HUES6 (cell line): ENCODE measurements at regions not wholly inside any gene's neighbourhood (a gene's known extent, or its start where the extent isn't known, plus 50 kb on each side); places are given as distances from the start of the nearest gene placed in this dataset.

Experiments used
- H3K27ac ChIP-seq: 2 replicates; pipeline ENCODE4 v1.7.0; 2013; ENCODE audit warnings: low read depth, mild to moderate bottlenecking, low read length, inconsistent platforms
- H3K27me3 ChIP-seq: 2 replicates; pipeline ENCODE4 v1.6.1; 2013; ENCODE audit warnings: low read length; ENCODE audit not compliant: control insufficient read depth, insufficient read depth
- H3K36me3 ChIP-seq: 2 replicates; pipeline ENCODE4 v1.6.1; 2013; ENCODE audit warnings: low read length; ENCODE audit not compliant: control insufficient read depth, insufficient read depth
- H3K4me1 ChIP-seq: 2 replicates; pipeline ENCODE4 v1.6.1; 2013; ENCODE audit warnings: low read length; ENCODE audit not compliant: control insufficient read depth, insufficient read depth
- H3K4me3 ChIP-seq: 2 replicates; pipeline ENCODE4 v1.5.1; 2013; ENCODE audit warnings: low read depth, low read length
- H3K9ac ChIP-seq: one replicate; pipeline ENCODE4 v1.6.1; 2013; ENCODE audit warnings: mild to moderate bottlenecking, low read length
- H3K9me3 ChIP-seq: 2 replicates; pipeline ENCODE4 v1.6.1; 2013; ENCODE audit warnings: low read depth, low read length; ENCODE audit not compliant: control insufficient read depth, insufficient read depth

DNA sequence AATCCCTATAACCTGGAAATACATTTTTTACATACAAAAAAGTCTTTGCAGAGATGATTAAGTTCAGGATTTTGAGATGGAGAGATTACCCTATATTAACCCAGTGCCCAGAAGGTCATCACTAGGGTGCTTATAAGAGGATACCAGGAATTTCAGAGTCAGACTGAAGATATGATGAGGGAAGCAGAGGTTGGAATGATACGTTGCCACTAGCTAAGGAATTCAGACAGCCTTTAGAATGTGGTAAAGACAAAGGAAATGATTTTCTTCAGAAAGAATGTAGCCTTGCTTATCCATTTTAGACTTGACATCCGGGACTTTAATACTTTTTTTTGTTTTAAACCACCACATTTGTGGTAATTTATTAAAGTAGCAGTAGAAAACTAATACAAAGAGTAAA is 2176.8 kb upstream of the C9orf72 start:
- Histone ChIP-seq H3K9ac (no peak overlapping the region), H3K27ac (no peak overlapping the region)

DNA sequence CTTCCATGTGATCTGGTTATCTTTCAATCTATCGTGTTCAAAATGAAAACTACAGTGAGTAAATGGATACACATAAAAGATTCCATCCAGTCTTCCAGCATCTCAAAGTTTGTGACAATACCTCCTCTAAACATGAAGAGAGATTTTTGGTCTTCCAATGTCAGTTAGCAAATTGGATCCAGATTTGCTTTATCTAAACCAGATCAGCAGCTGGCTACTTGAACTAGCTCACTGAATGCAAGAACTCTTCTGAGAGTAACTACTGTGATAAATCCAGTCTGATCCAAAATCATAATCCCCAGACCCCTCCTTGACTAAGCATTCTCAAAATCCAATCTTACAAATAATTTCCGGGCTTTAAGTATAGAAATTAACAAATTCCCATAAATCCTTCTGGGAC is 2177.9 kb upstream of the C9orf72 start:
- Histone ChIP-seq H3K36me3 (no peaks in the 10 kb centered on the region), H3K4me1 (no peaks in the 10 kb centered on the region), H3K27me3 (no peaks in the 10 kb centered on the region), H3K9ac (no peak overlapping the region), H3K9me3 (no peaks in the 10 kb centered on the region), H3K27ac (no peak overlapping the region), H3K4me3 (no peak overlapping the region)

More for the DNA sequence above, 2176.8 kb upstream of the C9orf72 start:
- no peaks in the 10 kb centered on the region for H3K9me3 ChIP-seq
- H3K36me3 ChIP-seq: no peaks in the 10 kb centered on the region
- no peak overlapping the region for H3K4me3 ChIP-seq
- H3K27me3 ChIP-seq: no peaks in the 10 kb centered on the region
- no peaks in the 10 kb centered on the region for H3K4me1 ChIP-seq

DNA sequence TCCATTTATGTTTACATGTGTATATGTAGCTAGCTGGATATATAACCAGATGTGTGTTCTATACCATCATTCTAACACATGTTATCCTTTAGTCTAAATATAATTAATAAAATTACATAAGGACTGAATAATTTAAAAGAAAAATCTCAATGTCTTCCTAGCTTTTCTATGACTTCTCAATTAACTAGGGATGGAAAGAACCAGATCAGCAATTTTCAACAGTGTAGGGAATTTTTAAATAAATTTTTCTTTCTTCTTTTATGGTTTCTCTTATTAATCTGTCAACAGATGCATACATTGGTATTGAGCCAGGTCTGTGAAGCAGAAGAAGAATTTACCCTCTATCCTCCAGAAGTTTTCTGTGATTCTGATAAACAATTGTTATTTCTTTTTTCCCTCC is 2180.4 kb upstream of the C9orf72 start:
- Histone ChIP-seq H3K4me1 (no peaks in the 10 kb centered on the region), H3K36me3 (no peaks in the 10 kb centered on the region), H3K9me3 (no peaks in the 10 kb centered on the region), H3K4me3 (no peak overlapping the region), H3K9ac (no peak overlapping the region), H3K27ac (no peak overlapping the region), H3K27me3 (no peaks in the 10 kb centered on the region)

DNA sequence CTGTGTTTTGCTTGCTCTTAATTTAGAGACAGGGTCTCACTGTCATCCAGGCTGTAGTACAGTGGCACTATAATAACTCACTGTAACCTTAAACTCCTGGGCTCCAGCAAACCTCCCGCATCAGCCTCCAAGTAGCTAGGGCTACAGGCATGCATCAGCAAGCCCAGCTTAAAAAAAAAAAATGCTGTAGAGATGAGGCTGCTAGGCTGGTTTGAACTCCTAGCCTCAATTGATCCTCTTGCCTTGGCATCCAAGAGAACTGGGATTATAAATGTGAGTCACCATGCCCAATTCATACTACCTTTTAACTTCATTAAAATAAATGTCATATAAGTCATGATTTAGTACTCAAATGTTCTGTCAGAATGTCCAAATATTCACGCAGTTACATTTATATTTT is 2195.7 kb upstream of the C9orf72 start:
- peaks cover 11% of the 10 kb centered on the region; the same call in 1 of the 2 replicates for H3K9me3 ChIP-seq
- H3K27ac ChIP-seq: no peak overlapping the region
- H3K9ac ChIP-seq: no peak overlapping the region
- H3K4me1 ChIP-seq: no peaks in the 10 kb centered on the region
- no peaks in the 10 kb centered on the region for H3K27me3 ChIP-seq
- H3K36me3 ChIP-seq: no peaks in the 10 kb centered on the region
- H3K4me3 ChIP-seq: no peak overlapping the region

DNA sequence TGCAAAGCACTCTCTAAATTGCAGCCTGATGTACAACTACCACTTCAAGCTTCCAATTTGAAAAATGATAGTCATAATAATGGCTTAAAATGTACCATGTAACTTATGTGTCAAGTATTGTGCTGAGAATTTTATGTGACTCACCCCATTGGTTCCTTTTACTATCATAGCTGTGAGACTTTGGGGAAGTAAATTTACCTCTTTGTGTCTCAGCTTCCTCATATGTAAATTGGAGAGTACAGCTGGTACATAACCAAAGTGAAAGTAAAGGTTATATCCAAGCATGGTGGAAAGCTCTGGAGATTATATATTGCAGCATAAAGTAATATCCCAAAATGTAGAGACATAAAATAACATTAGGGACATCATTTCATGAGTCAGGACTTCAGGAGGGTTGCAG is 2200.4 kb upstream of the C9orf72 start:
- H3K9me3 ChIP-seq: no peaks in the 10 kb centered on the region
- H3K4me3 ChIP-seq: no peak overlapping the region
- H3K27ac ChIP-seq: no peak overlapping the region
- no peak overlapping the region for H3K9ac ChIP-seq
- H3K27me3 ChIP-seq: no peaks in the 10 kb centered on the region
- no peaks in the 10 kb centered on the region for H3K4me1 ChIP-seq
- no peaks in the 10 kb centered on the region for H3K36me3 ChIP-seq

DNA sequence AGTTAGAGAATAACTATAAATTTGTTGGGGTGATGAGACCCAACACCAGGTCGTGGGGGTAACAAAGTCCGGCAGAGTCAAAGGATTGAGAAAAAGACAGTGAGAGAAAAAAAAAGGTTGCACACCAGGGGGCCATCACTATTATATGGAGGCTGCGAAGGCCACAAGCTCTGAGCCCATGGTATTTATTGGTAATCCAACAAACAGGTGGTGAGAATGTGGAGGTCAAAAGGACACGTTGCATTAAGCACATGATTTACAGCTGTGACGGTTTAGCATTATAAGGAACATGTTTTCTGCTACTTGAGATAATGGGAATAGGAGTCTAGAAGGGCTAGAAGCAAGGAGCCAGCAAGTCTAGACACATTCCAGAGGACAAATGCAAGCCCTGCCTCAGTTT is 2202.2 kb upstream of the C9orf72 start:
- Histone ChIP-seq H3K4me1 (no peaks in the 10 kb centered on the region), H3K4me3 (no peak overlapping the region), H3K27me3 (no peaks in the 10 kb centered on the region), H3K36me3 (no peaks in the 10 kb centered on the region), H3K9ac (no peak overlapping the region), H3K27ac (no peak overlapping the region), H3K9me3 (no peaks in the 10 kb centered on the region)

DNA sequence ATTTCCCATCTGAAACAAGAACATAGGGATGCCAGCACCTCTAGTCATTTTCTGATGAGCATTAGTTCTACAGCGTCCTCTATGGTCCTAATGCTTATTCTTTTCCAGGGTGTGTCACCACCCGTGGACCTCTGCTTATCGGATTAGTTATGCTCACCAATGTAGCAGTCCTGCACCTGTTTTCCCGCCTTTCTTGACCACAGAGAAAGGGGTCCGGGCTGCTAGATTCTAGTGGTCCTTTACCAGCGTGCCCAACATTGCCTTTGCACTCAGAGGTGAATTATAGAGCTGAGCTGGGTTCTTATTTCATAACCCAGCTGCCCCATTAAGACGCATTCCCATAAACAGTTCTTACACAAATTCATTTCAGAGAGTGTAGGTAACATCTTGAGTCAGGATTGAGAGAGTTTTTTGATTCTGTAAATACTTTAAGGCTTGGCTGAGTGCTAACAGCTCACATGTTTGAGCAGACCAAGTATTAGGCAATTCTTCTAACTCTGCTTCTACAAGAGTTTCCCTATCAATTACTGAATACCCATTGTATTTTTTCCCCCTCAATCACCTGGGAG is 2205.1 kb upstream of the C9orf72 start:
- Histone ChIP-seq H3K9ac (no peak overlapping the region), H3K27me3 (no peaks in the 10 kb centered on the region), H3K36me3 (no peaks in the 10 kb centered on the region), H3K4me3 (no peak overlapping the region), H3K27ac (no peak overlapping the region), H3K4me1 (no peaks in the 10 kb centered on the region), H3K9me3 (no peaks in the 10 kb centered on the region)

DNA sequence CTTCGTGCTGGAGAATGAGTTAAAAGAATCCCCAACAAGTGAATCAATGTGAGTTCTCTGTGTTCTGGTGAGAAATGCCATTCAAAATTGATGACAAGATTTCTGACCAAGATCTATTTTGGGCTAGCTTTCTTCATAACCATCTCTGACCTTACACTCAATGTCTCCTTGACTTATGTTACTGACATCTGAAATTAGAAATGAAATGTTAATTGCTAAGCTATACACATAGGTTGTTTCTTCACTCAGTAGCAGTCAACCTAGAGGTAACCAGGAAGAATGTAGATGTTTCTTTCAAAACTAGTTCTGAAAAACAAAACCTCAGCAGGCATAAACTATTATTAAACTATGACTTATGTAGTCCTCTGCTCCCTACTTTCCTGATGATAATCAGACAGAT is 2220.7 kb upstream of the C9orf72 start:
- Histone ChIP-seq H3K4me1 (no peaks in the 10 kb centered on the region), H3K27ac (no peak overlapping the region), H3K9me3 (no peaks in the 10 kb centered on the region), H3K4me3 (no peak overlapping the region), H3K9ac (no peak overlapping the region), H3K27me3 (no peaks in the 10 kb centered on the region), H3K36me3 (no peaks in the 10 kb centered on the region)

DNA sequence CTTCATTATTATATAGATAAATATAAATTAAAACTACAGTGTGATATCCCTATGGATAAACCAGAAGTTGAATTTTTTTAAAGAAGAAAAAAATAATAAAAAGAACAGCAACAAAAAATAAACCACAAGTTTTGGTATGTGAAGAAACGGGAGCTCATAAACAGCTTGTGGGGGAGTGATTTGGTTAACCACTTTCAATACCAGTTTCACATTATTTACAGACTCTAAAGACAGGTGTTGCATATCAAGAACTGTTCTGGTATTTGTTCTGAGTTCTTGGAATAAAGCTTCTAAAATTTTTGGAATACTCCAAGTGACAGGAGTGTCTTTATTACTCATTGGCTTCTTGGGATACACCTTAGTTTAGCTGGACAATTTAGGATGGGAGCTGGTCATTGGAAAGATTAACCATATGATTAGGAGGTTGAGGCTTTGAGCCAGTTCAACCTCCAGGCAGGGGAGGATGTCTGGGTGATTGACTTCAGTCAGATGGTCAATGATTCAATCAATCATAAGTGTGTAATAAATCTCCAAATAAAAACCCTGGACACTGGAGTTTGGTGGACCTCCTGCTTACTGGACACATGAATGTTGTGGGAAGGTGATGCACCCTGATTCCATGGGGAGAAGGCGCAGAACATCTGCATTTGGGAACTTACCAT is 2223.1 kb upstream of the C9orf72 start:
- no peaks in the 10 kb centered on the region for H3K9me3 ChIP-seq
- no peaks in the 10 kb centered on the region for H3K27me3 ChIP-seq
- H3K4me3 ChIP-seq: no peak overlapping the region
- no peak overlapping the region for H3K27ac ChIP-seq
- H3K36me3 ChIP-seq: no peaks in the 10 kb centered on the region
- H3K4me1 ChIP-seq: no peaks in the 10 kb centered on the region
- no peak overlapping the region for H3K9ac ChIP-seq

DNA sequence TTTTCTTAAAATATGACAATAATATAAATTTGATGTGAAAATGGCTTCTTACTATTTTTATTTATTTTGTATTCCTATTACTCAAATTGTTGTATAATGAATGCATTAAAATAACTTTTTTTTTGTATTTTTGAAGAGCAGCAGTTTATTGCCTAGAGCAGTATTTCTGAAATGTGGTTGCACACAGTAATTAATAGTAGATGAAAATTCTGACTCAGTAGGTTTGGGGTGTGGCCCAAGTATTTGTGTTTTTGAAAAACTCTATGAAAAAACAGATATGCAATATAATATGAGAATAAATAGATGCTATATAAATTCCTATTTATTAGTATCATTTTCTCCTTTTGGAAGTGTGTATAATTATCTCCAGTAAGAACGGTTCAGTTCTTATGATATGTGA is 2225.3 kb upstream of the C9orf72 start:
- Histone ChIP-seq H3K4me1 (no peaks in the 10 kb centered on the region), H3K9ac (no peak overlapping the region), H3K27ac (no peak overlapping the region), H3K4me3 (no peak overlapping the region), H3K9me3 (no peaks in the 10 kb centered on the region), H3K36me3 (no peaks in the 10 kb centered on the region), H3K27me3 (no peaks in the 10 kb centered on the region)

DNA sequence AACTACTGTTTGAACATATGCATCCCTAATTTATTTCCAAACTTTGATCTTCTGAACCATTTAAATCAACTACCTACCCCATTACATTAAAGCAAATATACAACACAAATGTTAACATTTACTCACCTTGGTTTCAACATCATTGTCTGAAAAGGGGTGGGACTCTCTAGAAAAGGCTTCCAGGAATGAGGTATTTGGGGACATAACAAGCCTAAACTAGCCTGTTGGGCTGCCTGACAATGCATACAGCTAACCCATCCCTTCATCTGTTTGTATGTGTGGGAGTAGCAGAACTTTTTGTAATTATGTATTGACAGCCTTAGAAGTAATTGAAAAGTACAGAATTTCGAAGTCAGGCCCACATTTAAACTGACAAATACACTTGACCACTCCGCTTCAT is 2225.9 kb upstream of the C9orf72 start:
- Histone ChIP-seq H3K36me3 (no peaks in the 10 kb centered on the region), H3K27me3 (no peaks in the 10 kb centered on the region), H3K4me3 (no peak overlapping the region), H3K9me3 (no peaks in the 10 kb centered on the region), H3K27ac (no peak overlapping the region), H3K9ac (no peak overlapping the region), H3K4me1 (no peaks in the 10 kb centered on the region)
